ENCODE measurements at regions not wholly inside any gene's neighbourhood (a gene's known extent, or its start where the extent isn't known, plus 50 kb on each side); places are given as distances from the start of the nearest gene placed in this dataset.

GRCh38 chr1:209429611-209430010 lies 153.9 kb upstream of the CAMK1G start:
- TF ChIP-seq POLR2A (IDR thresholded peaks at IDR 0.05; ENCODE audit: low read depth, low read length), result no peak
- TF ChIP-seq POLR2AphosphoS5 (IDR thresholded peaks at IDR 0.05; ENCODE audit: low read depth, low read length), result no peak

Data from GM12892 (cell line).